ENCODE measurements at regions not wholly inside any gene's neighbourhood (a gene's known extent, or its start where the extent isn't known, plus 50 kb on each side); places are given as distances from the start of the nearest gene placed in this dataset.
A peak's percentile ranks its signal among the peaks of the same experiment; 100 is the strongest.

DNA sequence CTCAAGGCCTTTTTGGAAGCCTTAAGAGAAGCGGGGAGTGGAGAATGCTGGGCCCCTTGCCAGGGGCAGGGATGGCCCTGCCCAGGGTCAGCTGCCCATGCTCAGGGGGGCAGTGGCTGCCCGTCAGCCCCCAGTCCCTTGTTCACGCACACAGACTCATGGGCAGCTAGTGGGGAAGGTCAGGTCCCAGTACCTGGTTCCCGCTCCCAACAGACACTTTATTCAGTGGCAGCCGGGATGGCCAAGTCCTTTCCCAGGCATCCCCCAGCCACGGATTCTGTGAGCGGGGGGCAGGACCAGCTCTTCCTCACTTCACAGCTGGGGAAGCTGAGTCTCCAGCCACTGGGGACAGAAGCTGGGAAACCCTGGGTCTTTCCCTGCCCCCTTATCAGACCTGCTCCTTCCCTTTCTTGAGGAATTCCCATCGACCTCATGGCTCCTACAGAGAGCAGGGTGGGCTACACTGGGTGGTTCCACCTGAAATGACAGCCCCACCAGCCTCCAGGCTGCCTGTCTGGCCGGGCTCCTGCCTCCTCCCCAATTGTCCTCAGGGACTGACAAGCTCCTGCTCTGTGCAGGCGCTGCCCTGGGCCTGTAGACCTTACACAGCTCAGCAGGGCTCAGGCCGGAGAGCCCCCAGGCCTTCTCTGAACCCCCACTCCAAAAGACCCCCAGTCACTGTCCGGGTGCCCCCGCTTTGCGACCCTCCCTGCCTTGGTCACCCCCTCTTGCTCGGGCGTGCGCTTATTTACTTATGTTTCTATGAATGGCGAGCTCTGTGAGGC is 61.0 kb upstream of the FGF3 start:
- ChIA-PET CTCF (ENCODE audit: partially characterized antibody) (interaction anchor here (0.6 to 6.4 kb wide), 19 partner anchors 7 to 809 kb away, joined by 3 to 56 read pairs (median 10); no protein-coding TSS in a partner anchor), POLR2A (ENCODE audit: partially characterized antibody) (no interaction called here)
- Histone ChIP-seq H2BK5ac (ENCODE audit: low read depth, low read length) (no peak overlapping the region), H3K14ac (ENCODE audit: insufficient read length) (no peak overlapping the region), H2BK15ac (ENCODE audit: low read length) (no peak overlapping the region), H4K20me1 (replicated peaks in 1 of 2; ENCODE audit: control insufficient read depth in 1 of 2, insufficient read depth in 2 of 2, low read length in 2 of 2) (no peaks in the 10 kb centered on the region), H3K23ac (ENCODE audit: insufficient read length) (no peak overlapping the region), H2BK12ac (ENCODE audit: low read depth, low read length) (no peak overlapping the region), H2BK20ac (ENCODE audit: low read length) (no peak overlapping the region), H3K27ac (ENCODE audit: low read depth, low read length) (no peak overlapping the region), H3K18ac (ENCODE audit: extremely low read depth, low read length) (no peak overlapping the region), H3K4me3 (ENCODE audit: extremely low read depth in 1 of 4, insufficient read depth in 2 of 4, low read depth in 3 of 4, low read length in 4 of 4) (no peak overlapping the region), H3K79me2 (ENCODE audit: control insufficient read depth in 1 of 2, insufficient read depth in 2 of 2, low read length in 2 of 2) (no peaks in the 10 kb centered on the region), H3K4me2 (ENCODE audit: insufficient read depth in 1 of 2, low read depth in 2 of 2, low read length in 2 of 2) (no peak overlapping the region), H2AK5ac (ENCODE audit: low read depth, low read length) (no peak overlapping the region), H3K9me3 (ENCODE audit: insufficient read depth in 2 of 2, low read depth in 1 of 2, low read length in 1 of 2) (no peaks in the 10 kb centered on the region), H3K4me1 (replicated peaks in 1 of 4; ENCODE audit: control insufficient read depth in 3 of 4, insufficient read depth in 4 of 4, low read length in 3 of 4) (peaks cover 0 to 8% (median 0%) of the 10 kb centered on the region in 4 experiments; a peak in 4 of 7 replicates), H4K91ac (replicated peaks; ENCODE audit: insufficient read length, low read length) (no peak overlapping the region), H3K79me1 (ENCODE audit: low read depth, low read length) (no peaks in the 10 kb centered on the region), H4K5ac (ENCODE audit: insufficient read length, low read depth, low read length) (no peak overlapping the region), H4K8ac (ENCODE audit: extremely low read depth, insufficient read depth, low read length) (no peak overlapping the region), H3K36me3 (ENCODE audit: control insufficient read depth in 2 of 4, insufficient read depth in 4 of 4, low read length in 3 of 4) (no peaks in the 10 kb centered on the region), H2AFZ (ENCODE audit: low read length) (no peak overlapping the region), H2BK120ac (replicated peaks; ENCODE audit: low read depth, low read length) (no peak overlapping the region), H3K4ac (replicated peaks; ENCODE audit: insufficient read length, low read depth, low read length) (no peak overlapping the region), H3K27me3 (replicated peaks in 1 of 4; ENCODE audit: control insufficient read depth in 3 of 4, extremely low read depth in 1 of 4, insufficient read depth in 3 of 4, low read length in 3 of 4) (no peaks in the 10 kb centered on the region; a peak in 2 of 7 replicates), H3K9ac (replicated peaks in 1 of 4; ENCODE audit: extremely low read depth in 1 of 4, low read depth in 3 of 4, low read length in 3 of 4) (no peak overlapping the region), H3K56ac (replicated peaks; ENCODE audit: insufficient read length, low read depth, low read length) (no peak overlapping the region), H3K23me2 (ENCODE audit: low read depth, low read length) (no peaks in the 10 kb centered on the region)
- FAIRE-seq, result no peak
- 84% methylated on average over 15 of the region's 18 CpGs; no CpG with 5 or more reads in 1 of the 2 experiments for WGBS, 2 experiments (ENCODE audit: extremely low coverage in 1 of 2, insufficient coverage in 1 of 2, insufficient read length in 1 of 2, insufficient replicate concordance in 2 of 2, low coverage in 1 of 2, low lambda C conversion rate in 2 of 2, missing lambda C conversion rate in 1 of 2)
- DNase-seq (ENCODE audit: low read depth in 1 of 2, low spot score in 2 of 2), result peak in 1 of 2 experiments; percentile 38
- no peak for TF ChIP-seq NRF1 (IDR thresholded peaks at IDR 0.05; ENCODE audit: low read depth, low read length)
- no peak for TF ChIP-seq GABPA (IDR thresholded peaks at IDR 0.05; ENCODE audit: borderline replicate concordance, insufficient read depth, low read length)
- TF ChIP-seq POLR2A (IDR thresholded peaks at IDR 0.05; ENCODE audit: control extremely low read depth in 1 of 2, low read depth in 2 of 2, low read length in 2 of 2), result no peak
- TF ChIP-seq, protein P1, sequence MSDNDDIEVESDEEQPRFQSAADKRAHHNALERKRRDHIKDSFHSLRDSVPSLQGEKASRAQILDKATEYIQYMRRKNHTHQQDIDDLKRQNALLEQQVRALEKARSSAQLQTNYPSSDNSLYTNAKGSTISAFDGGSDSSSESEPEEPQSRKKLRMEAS (IDR thresholded peaks at IDR 0.05), result no peak
- TF ChIP-seq EZH2 (IDR thresholded peaks at IDR 0.05; ENCODE audit: low read depth, low read length, severe bottlenecking), result no peak
